GM18505 (cell line): ENCODE measurements at regions not wholly inside any gene's neighbourhood (a gene's known extent, or its start where the extent isn't known, plus 50 kb on each side); places are given as distances from the start of the nearest gene placed in this dataset.

Source experiments
- ATAC-seq: cut with Tn5 transposase; IDR thresholded peaks from one replicate; pipeline ENCODE4 v1.9.1; 2021; ENCODE audit not compliant: unreplicated experiment
- POLR2A ChIP-seq: IDR thresholded peaks from 4 replicates; pipeline ENCODE4 v1.6.1; 2011; ENCODE audit warnings: borderline replicate concordance; ENCODE audit not compliant: insufficient read depth, insufficient read length; ENCODE audit errors: extremely low read depth

DNA sequence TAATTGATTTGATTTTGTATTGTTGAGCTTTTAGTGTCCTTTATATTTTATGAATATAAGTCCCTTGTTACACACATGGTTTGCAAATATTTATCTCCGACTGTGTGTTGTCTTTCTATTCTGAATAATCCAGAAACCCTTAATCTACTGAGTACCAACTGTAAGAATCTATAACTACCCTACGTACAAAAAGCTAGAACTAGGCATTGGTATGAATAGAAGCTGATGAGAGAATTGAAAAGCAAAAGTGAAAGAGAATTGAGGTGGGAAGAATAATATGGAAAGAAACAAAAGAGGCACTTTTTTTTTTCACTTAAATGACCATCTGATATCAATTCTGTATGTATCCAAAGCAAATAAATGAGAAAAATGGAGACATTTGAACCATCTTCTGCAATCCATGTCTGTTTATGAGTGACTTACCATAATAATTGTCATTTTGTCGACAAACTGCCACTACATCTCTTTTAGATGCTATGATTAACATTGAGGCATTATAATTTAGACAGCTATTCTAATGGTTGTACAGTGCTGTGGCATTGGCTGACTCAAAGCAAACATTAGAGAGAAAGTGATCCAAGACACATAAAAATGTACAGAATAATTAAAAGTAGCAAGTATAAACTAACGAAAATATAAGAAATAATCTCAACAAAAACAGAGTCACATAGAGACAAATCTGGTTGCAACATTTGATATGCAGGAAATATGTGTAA, 1516.6 kb upstream of the AGA start:
- no peak for TF ChIP-seq POLR2A
- no peak for ATAC-seq

DNA sequence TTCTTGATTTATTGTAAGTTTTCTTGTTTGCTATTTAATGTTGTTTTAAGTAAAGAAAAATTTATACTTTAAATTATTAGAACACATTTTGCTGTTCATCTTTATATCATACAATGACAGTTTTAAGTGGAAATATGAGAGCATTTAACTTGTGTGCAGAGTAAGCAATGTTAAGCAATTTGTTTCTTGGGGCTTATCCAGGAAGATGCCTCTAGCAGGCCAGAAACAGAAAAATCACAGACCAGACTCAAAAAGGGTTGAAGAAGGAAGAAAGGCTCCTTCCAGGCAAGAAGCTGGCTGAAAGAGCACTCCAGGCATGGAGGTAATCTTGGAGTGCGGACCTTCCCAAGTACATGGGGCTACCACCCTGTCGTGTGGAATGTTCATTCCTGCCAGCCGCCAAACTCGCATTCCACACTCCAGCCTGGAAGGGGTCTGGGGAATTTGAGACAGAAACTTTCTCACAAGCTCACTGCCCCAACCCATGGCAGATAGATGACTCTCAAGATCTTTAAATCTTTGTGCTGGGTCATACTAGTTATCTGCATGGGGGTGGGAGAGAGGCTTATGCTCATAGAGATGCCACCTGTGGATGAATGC, 1521.3 kb upstream of the AGA start:
- no peak for ATAC-seq
- TF ChIP-seq POLR2A = no peak

DNA sequence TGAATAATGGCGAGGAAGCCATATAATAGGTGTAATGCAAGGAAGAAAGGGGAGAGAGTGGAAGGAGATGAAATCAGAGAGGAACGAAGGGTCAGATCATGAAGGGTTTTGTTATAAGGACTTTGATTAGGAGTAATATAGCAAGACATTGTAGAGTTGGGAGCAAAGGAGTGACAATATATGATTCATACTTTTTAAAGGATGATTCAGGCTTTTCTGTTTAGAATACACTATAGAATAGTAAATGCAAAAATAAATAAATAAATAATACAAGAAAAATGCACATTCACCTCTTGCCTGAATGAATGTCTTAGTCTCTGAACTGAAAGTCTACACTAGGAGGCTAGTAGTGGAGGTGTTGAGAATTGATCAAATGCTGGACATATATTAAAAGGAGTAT, 1524.4 kb upstream of the AGA start:
- TF ChIP-seq POLR2A = no peak
- ATAC-seq = no peak

DNA sequence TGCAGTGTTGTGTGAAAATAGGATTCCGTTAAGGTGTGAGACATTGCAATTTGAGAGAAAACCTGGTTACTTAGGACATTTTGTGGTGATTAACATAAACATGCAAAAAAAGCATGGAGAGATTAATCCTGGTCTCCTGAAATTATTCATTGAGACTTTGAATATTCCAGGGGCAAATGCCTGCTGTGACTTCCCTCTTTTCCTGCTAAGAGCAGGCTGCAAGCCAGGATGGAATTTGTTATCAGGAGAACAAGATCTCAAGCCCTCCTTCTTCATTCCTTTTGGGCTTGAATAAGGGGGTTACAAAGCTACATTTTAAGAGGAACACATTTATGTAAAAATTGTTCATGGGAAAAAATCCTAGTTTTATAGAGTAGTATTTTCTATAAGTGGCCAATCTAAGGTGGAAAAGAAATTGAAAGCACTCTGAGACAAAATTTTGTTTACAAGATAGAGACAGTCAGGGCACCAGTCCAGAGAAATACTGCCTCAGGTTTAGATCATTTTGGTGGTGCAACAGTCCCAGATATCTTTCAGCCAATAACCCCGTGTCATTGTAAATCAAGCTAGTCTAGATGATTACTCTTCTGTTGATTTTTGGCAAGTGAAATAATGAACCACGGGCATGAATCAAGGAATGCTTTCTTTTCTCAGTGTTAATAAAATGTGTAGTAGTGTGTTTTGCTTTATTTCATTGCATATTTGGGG, 1528.3 kb upstream of the AGA start:
- no peak for ATAC-seq
- no peak for TF ChIP-seq POLR2A

DNA sequence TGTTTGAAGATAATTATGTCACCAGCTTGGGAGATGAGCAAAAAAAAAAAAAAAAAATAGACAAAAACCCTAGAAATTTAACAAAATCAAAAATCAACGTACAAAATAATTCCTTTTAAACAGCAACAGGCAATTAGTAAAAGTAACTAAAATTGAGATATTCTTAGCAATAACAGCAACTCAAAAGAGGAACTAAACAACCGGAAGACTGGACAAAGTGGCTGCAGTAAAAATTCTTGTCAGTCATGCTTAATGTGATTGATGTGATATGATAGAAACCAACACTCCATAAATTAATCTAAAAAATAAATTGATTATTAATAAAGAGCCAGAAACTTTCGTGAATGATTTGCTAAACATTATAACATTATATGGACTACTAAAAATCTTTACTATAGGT, 1534.6 kb upstream of the AGA start:
- no peak for TF ChIP-seq POLR2A

DNA sequence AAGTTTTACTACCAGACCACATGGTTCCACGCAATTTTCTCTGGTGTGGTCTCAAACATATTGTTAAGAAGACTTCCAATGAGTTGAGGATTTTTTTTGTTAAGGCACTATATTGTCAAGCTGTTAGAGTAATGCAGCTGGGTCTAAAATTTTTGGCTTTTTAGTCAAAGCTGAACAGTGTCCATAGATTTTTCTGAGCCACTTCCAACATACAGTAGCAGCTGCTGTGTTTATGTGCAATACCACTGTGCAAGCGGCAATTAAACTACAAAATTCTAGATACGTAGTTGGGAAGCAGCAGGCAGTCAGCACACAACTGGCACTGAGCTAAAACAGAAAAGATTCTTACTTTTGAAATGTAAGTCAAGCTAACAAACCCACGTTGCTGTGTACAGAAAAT, 1551.1 kb upstream of the AGA start:
- no peak for ATAC-seq
- no peak for TF ChIP-seq POLR2A

More for the DNA sequence above, 1534.6 kb upstream of the AGA start:
- no peak for ATAC-seq

- ATAC-seq = no peak
- no peak for TF ChIP-seq POLR2A
Measured at GRCh38 chr4:179001918-179002317, 1559.7 kb upstream of the AGA start.

GRCh38 chr4:179007755-179008154, 1565.5 kb upstream of the AGA start:
- no peak for ATAC-seq
- TF ChIP-seq POLR2A = no peak

DNA sequence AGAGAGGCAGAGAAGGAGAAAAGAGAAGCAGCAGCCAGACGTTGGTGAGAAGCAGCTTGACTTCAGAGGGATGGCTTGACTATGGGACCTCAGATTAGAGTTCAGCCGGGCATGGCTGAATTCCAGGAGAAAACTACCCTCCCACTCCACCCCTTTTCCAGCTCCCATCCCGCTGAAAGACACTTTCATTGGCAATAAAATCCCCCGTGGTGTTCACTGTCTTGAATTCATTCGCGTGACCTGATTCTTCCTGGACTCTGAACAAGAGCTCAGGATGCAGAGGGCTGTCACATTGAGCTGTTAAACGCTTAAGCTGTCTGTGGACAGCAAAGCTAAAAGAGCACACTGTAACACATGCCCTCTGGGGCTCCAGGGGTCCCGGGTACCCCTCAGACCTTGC, 1575.3 kb upstream of the AGA start:
- no peak for ATAC-seq
- no peak for TF ChIP-seq POLR2A

- ATAC-seq = no peak
- TF ChIP-seq POLR2A = no peak
Measured at GRCh38 chr4:179027569-179027968, 1585.3 kb upstream of the AGA start.

DNA sequence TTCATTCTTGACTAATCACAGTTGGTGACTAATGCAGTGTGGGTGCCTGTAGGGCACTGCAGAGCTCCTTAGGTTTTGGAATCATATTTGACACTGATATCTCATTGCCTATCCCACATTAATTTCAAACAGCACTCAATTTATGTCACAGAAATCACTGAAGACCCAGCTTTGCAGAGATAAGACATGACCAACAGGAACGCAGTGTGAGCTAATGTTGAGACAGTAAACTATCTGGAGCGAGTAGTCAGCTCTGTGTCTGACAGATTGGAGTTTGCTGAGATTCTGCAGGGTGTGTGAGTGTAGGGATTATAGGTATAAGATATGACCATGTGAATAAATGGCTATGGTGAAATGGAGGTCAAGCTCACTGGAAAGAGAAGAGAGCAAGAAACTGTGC, 1586.1 kb upstream of the AGA start:
- ATAC-seq = no peak
- TF ChIP-seq POLR2A = no peak

DNA sequence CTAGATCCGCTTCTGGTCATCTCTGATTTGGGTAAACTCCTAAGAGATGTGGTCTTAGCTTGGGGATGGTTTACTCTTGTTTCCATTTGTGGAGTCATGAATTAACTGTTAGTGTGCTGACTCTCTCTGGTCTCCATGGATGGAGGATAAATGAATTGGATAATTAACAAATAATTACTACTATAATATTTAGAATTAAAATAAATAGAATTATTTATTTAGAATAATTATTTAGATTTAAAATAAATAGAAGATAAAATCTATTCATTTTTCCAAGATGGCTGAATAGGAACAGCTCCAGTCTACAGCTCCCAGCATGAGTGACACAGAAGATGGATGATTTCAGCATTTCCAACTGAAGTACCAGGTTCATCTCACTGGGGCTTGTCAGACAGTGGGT, 1587.4 kb upstream of the AGA start:
- TF ChIP-seq POLR2A = no peak
- ATAC-seq = no peak

GRCh38 chr4:179040259-179040658, 1598.0 kb upstream of the AGA start:
- ATAC-seq = no peak
- no peak for TF ChIP-seq POLR2A
